OCI-LY3 (cell line): ENCODE measurements at regions not wholly inside any gene's neighbourhood (a gene's known extent, or its start where the extent isn't known, plus 50 kb on each side); places are given as distances from the start of the nearest gene placed in this dataset.

Experiments used
- H2AFZ ChIP-seq: fragments of 200-600, 300-600 bp; shearing (Covaris generic); 2 replicates; pipeline ENCODE4 v1.6.0; 2014; ENCODE audit warnings: antibody characterized with exemption, low read depth, low read length
- H3K27ac ChIP-seq: fragments of 200-600, 300-600 bp; sonication (generic); 2 replicates; pipeline ENCODE4 v1.5.1; 2014; ENCODE audit warnings: mild to moderate bottlenecking, low read length, moderate library complexity, mixed read lengths
- H3K27me3 ChIP-seq: fragments of 200-600, 300-600 bp; sonication (generic); 2 replicates; pipeline ENCODE4 v1.6.1; 2014; ENCODE audit warnings: low read depth, low read length, mixed read lengths
- H3K36me3 ChIP-seq: fragments of 200-600, 300-600 bp; sonication (generic); replicated peaks from 2 replicates; pipeline ENCODE3; 2014; ENCODE audit warnings: low read depth, low read length, mixed read lengths
- H3K4me1 ChIP-seq: fragments of 300-600, 200-600 bp; sonication (generic); 2 replicates; pipeline ENCODE4 v1.6.1; 2014; ENCODE audit warnings: low read length, mixed read lengths
- H3K4me2 ChIP-seq: fragments of 200-600, 300-600 bp; sonication (generic); 2 replicates; pipeline ENCODE4 v1.6.1; 2014; ENCODE audit warnings: low read length, mixed read lengths
- H3K4me3 ChIP-seq: fragments of 300-600, 200-600 bp; sonication (generic); 2 replicates; pipeline ENCODE4 v1.5.1; 2014; ENCODE audit warnings: antibody characterized with exemption, mild to moderate bottlenecking, low read length, moderate library complexity
- H3K79me2 ChIP-seq: fragments of 300-600, 200-600 bp; shearing (Covaris generic); 2 replicates; pipeline ENCODE4 v1.6.1; 2014; ENCODE audit warnings: mild to moderate bottlenecking, low read length, mixed read lengths
- H3K9ac ChIP-seq: fragments of 300-600, 200-600 bp; shearing (Covaris generic); 2 replicates; pipeline ENCODE4 v1.6.0; 2014; ENCODE audit warnings: mild to moderate bottlenecking, low read length, moderate library complexity
- H3K9me3 ChIP-seq: fragments of 200-600, 300-600 bp; shearing (Covaris generic); 2 replicates; pipeline ENCODE4 v1.6.1; 2014; ENCODE audit warnings: low read length, mixed read lengths; ENCODE audit not compliant: insufficient read depth
- H4K20me1 ChIP-seq: fragments of 200-600, 300-600 bp; sonication (generic); 2 replicates; pipeline ENCODE4 v1.6.1; 2016; ENCODE audit warnings: low read length, mixed read lengths; ENCODE audit not compliant: insufficient read depth
- EZH2phosphoT487 ChIP-seq: fragments of 200-600 bp; shearing (Covaris generic); IDR thresholded peaks from 2 replicates; pipeline ENCODE4 v1.6.1; 2018; ENCODE audit warnings: antibody characterized with exemption, mixed run types, low read depth
- TF ChIP-seq, protein P1 (sequence below): fragments of 200-600, 300-600 bp; sonication (generic); IDR thresholded peaks from 2 replicates; pipeline ENCODE4 v1.5.1; 2014; ENCODE audit warnings: antibody characterized with exemption, low read length, low read depth

DNA sequence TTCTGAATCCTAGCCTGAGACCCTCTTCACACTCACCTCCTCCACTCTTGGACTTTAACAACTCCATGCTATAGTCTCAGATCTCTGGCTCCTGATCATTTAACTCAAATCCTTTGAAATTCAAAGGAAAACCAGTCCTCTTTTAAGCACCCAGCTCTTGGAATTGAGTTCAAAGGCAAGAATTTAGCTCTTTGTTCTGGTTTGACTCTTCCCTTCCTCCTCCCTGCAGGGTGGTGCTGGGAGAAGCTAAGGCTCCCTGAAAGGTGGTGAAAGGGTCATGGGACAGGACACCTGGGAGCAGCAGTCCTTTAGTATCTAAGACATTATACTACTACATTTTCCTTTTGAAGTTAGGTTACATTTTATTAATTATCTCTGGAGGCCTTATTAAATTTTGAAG lies 259.4 kb downstream of the CCSER2 start:
- Histone ChIP-seq H2AFZ (no peak overlapping the region), H3K36me3 (no peaks in the 10 kb centered on the region), H3K4me3 (no peak overlapping the region)

DNA sequence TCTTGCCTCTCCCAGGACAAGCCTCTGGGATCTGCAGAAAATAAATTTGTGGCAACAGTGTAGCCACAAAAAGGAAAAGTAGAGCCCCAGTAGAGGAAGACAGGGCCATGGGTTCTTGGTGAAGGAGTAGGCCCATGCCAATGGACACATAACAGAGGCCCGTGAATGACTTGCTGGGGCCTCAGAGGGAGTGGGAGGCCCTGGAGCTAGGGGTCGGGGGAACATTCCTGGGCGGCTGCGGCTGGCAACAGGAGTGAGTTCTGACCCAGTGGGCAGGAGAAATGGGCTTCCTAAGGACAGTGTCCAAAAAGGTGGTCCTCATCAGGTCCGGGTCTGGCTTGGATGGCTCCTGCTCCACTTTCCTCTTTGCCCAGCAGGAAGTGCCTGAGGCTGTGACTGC lies 260.0 kb downstream of the CCSER2 start:
- no peak overlapping the region for H3K4me2 ChIP-seq
- H3K36me3 ChIP-seq = no peaks in the 10 kb centered on the region
- H3K27ac ChIP-seq = no peak overlapping the region
- H3K27me3 ChIP-seq = no peaks in the 10 kb centered on the region
- H3K9me3 ChIP-seq = no peaks in the 10 kb centered on the region
- H3K4me3 ChIP-seq = no peak overlapping the region
- TF ChIP-seq EZH2phosphoT487 = no peak
- TF ChIP-seq, protein P1, sequence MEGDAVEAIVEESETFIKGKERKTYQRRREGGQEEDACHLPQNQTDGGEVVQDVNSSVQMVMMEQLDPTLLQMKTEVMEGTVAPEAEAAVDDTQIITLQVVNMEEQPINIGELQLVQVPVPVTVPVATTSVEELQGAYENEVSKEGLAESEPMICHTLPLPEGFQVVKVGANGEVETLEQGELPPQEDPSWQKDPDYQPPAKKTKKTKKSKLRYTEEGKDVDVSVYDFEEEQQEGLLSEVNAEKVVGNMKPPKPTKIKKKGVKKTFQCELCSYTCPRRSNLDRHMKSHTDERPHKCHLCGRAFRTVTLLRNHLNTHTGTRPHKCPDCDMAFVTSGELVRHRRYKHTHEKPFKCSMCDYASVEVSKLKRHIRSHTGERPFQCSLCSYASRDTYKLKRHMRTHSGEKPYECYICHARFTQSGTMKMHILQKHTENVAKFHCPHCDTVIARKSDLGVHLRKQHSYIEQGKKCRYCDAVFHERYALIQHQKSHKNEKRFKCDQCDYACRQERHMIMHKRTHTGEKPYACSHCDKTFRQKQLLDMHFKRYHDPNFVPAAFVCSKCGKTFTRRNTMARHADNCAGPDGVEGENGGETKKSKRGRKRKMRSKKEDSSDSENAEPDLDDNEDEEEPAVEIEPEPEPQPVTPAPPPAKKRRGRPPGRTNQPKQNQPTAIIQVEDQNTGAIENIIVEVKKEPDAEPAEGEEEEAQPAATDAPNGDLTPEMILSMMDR = no peak
- no peak overlapping the region for H2AFZ ChIP-seq
- H3K4me1 ChIP-seq = no peaks in the 10 kb centered on the region
- no peaks in the 10 kb centered on the region for H3K79me2 ChIP-seq
- H3K9ac ChIP-seq = no peak overlapping the region
- no peaks in the 10 kb centered on the region for H4K20me1 ChIP-seq

More for the DNA sequence above, 259.4 kb downstream of the CCSER2 start:
- no peaks in the 10 kb centered on the region for H4K20me1 ChIP-seq
- H3K4me2 ChIP-seq = no peak overlapping the region
- TF ChIP-seq, protein P1 = no peak
- no peak for TF ChIP-seq EZH2phosphoT487
- H3K79me2 ChIP-seq = no peaks in the 10 kb centered on the region
- no peak overlapping the region for H3K27ac ChIP-seq
- no peaks in the 10 kb centered on the region for H3K27me3 ChIP-seq
- no peaks in the 10 kb centered on the region for H3K9me3 ChIP-seq
- no peak overlapping the region for H3K9ac ChIP-seq
- no peaks in the 10 kb centered on the region for H3K4me1 ChIP-seq

DNA sequence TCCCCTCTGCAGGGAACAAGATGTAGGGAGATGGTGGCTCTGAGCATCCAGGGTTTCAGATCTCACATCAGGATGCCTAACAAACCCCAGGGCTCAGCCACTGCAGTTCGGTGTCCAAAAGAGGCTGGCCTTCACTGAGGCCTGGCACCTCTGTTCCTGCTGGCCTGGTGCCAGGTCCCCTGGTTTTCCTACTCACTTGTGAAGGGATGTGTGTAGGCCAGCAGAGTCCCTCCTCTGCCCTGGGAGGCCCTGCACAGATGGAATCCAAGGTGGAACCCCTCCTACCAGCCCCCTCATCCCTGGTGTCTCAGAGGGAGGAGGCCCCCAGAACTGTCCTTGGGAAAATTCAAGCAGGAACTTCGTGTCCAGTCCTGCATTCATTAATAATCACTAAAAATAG lies 260.6 kb downstream of the CCSER2 start:
- TF ChIP-seq EZH2phosphoT487 = no peak
- TF ChIP-seq, protein P1 = no peak
- H3K4me1 ChIP-seq = no peaks in the 10 kb centered on the region
- no peak overlapping the region for H3K27ac ChIP-seq
- no peak overlapping the region for H3K4me3 ChIP-seq
- no peak overlapping the region for H3K4me2 ChIP-seq
- H3K9me3 ChIP-seq = no peaks in the 10 kb centered on the region
- no peaks in the 10 kb centered on the region for H3K79me2 ChIP-seq
- H3K9ac ChIP-seq = no peak overlapping the region
- H3K27me3 ChIP-seq = no peaks in the 10 kb centered on the region
- no peaks in the 10 kb centered on the region for H3K36me3 ChIP-seq
- no peak overlapping the region for H2AFZ ChIP-seq
- H4K20me1 ChIP-seq = no peaks in the 10 kb centered on the region

DNA sequence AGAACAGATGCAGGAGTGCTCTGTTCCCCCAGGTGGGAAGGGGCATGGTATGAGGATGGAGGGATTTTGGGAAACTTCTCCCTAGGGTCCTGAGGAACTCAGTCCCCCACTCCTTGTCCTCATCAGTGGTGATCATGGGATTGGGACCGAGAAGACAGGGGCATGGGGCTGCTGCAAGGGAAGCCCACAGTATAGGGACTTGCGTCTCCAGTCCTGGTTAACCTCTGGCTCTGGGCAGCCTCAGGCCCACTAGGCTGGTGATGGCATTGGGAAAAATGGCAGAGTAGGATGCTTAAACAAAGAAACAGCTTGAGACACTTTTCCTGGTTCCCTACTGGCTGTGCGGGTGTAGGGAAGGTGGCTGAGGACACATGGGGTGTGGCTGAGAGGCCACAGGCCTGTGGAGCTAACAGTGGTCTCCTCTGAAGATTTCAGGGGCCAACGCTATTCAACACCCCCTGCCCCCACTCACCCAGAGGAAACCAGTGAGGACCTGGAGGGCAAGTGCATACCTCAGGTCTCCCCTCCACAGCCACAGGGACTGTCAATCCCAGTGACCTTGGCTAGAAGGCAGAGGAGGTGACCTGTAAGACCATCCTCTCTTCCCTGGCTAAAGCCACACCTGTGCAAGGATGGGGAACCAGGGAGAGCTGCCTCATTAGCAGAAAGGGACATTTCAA lies 261.3 kb downstream of the CCSER2 start:
- H3K4me1 ChIP-seq = no peaks in the 10 kb centered on the region
- H3K27me3 ChIP-seq = no peaks in the 10 kb centered on the region
- no peak overlapping the region for H3K9ac ChIP-seq
- H3K36me3 ChIP-seq = no peaks in the 10 kb centered on the region
- no peak overlapping the region for H3K4me3 ChIP-seq
- H3K27ac ChIP-seq = no peak overlapping the region
- H2AFZ ChIP-seq = no peak overlapping the region
- H3K9me3 ChIP-seq = no peaks in the 10 kb centered on the region
- no peaks in the 10 kb centered on the region for H4K20me1 ChIP-seq
- H3K4me2 ChIP-seq = no peak overlapping the region
- TF ChIP-seq, protein P1 = no peak
- no peak for TF ChIP-seq EZH2phosphoT487
- no peaks in the 10 kb centered on the region for H3K79me2 ChIP-seq
